Cardiac muscle cell (in vitro differentiated cells and primary cell): ENCODE measurements at regions not wholly inside any gene's neighbourhood (a gene's known extent, or its start where the extent isn't known, plus 50 kb on each side); places are given as distances from the start of the nearest gene placed in this dataset.

ENCODE experiments used
- DNase-seq, 2 donors: peaks; one replicate each; pipeline versions ENCODE4 v3.0.0 to v3.0.0-alpha.2; 2010 to 2017; ENCODE audit warnings: low read depth in 1 of 2, low spot score in 1 of 2
- H3K27ac ChIP-seq: fragments of 200-600 bp; sonication (generic); 2 replicates; pipeline ENCODE4 v1.5.1; 2016
- H3K27me3 ChIP-seq: fragments of 200-600 bp; sonication (generic); 2 replicates; pipeline ENCODE4 v1.6.0; 2016; ENCODE audit warnings: control low read depth
- H3K36me3 ChIP-seq: fragments of 200-600 bp; sonication (generic); 2 replicates; pipeline ENCODE4 v1.5.1; 2016; ENCODE audit warnings: control low read depth
- H3K4me1 ChIP-seq: fragments of 200-600 bp; sonication (generic); 2 replicates; pipeline ENCODE4 v1.8.1; 2017; ENCODE audit warnings: low read depth, mild to moderate bottlenecking, mixed run types
- H3K4me3 ChIP-seq: fragments of 200-600 bp; sonication (generic); 2 replicates; pipeline ENCODE4 v1.5.1; 2016; ENCODE audit warnings: mild to moderate bottlenecking
- H3K9me3 ChIP-seq: fragments of 200-600 bp; sonication (generic); 2 replicates; pipeline ENCODE4 v1.5.1; 2017; ENCODE audit warnings: low read depth, mild to moderate bottlenecking, control low read depth
- CTCF ChIP-seq: IDR thresholded peaks from 2 replicates; pipeline ENCODE4 v1.5.1; 2012; ENCODE audit warnings: low read depth, mild to moderate bottlenecking, low read length

GRCh38 chr15:39250001-39250400 is 330.9 kb upstream of the THBS1 start:
- H3K4me1 ChIP-seq, result peaks cover 3% of the 10 kb centered on the region
- no peak overlapping the region for H3K27ac ChIP-seq
- no peaks in the 10 kb centered on the region for H3K27me3 ChIP-seq
- no peaks in the 10 kb centered on the region for H3K9me3 ChIP-seq
- H3K4me3 ChIP-seq, result no peak overlapping the region
- H3K36me3 ChIP-seq, result no peaks in the 10 kb centered on the region
- DNase-seq, result no peak
- no peak for TF ChIP-seq CTCF

- no peaks in the 10 kb centered on the region for H3K4me1 ChIP-seq
- TF ChIP-seq CTCF, result no peak
- no peak overlapping the region for H3K27ac ChIP-seq
- no peak overlapping the region for H3K4me3 ChIP-seq
- no peak for DNase-seq
- no peaks in the 10 kb centered on the region for H3K27me3 ChIP-seq
- H3K9me3 ChIP-seq, result no peaks in the 10 kb centered on the region
- H3K36me3 ChIP-seq, result no peaks in the 10 kb centered on the region
Observed at GRCh38 chr15:39250460-39251186, 330.3 kb upstream of the THBS1 start.

GRCh38 chr15:39251413-39252133 is 329.3 kb upstream of the THBS1 start:
- DNase-seq, result no peak
- no peak for TF ChIP-seq CTCF
- Histone ChIP-seq H3K4me1 (no peaks in the 10 kb centered on the region), H3K27ac (no peak overlapping the region), H3K27me3 (no peaks in the 10 kb centered on the region), H3K4me3 (no peak overlapping the region), H3K36me3 (no peaks in the 10 kb centered on the region), H3K9me3 (no peaks in the 10 kb centered on the region)

GRCh38 chr15:39252134-39252470 is 328.8 kb upstream of the THBS1 start:
- H3K36me3 ChIP-seq, result no peaks in the 10 kb centered on the region
- no peaks in the 10 kb centered on the region for H3K27me3 ChIP-seq
- no peak for DNase-seq
- H3K4me1 ChIP-seq, result no peaks in the 10 kb centered on the region
- H3K27ac ChIP-seq, result no peak overlapping the region
- no peak for TF ChIP-seq CTCF
- no peaks in the 10 kb centered on the region for H3K9me3 ChIP-seq
- no peak overlapping the region for H3K4me3 ChIP-seq

- no peaks in the 10 kb centered on the region for H3K36me3 ChIP-seq
- no peak overlapping the region for H3K4me3 ChIP-seq
- H3K27me3 ChIP-seq, result no peaks in the 10 kb centered on the region
- H3K9me3 ChIP-seq, result no peaks in the 10 kb centered on the region
- no peak for TF ChIP-seq CTCF
- H3K4me1 ChIP-seq, result no peaks in the 10 kb centered on the region
- no peak for DNase-seq
- no peak overlapping the region for H3K27ac ChIP-seq
Observed at GRCh38 chr15:39253552-39253951, 327.3 kb upstream of the THBS1 start.
